NOMO-1 treated with dmso at 0.1 percent for 144 hours (cell line): ENCODE measurements at regions not wholly inside any gene's neighbourhood (a gene's known extent, or its start where the extent isn't known, plus 50 kb on each side); places are given as distances from the start of the nearest gene placed in this dataset.

Experiments
- DNase-seq: peaks from one replicate; lab custom pipeline; 2025; ENCODE audit not compliant: unreplicated experiment; lab: John Stamatoyannopoulos, UW

DNA sequence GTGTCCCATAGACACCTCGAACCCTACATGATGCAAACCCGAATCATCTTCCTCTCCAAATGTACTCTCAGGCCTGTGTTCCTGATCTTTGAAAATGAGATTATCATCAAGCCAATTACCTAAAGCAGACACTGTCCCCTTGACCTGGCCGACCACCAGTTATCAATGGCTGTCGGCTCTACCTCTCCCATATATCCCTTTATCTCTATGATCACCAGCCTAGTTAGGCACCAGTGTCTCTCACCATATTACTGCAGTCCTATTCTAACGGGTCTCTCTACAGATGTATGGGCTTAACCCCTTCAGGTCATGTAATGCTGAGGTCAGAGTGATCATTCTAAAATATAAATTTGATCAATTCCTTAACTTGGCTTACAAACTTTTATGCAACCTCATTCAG, 234.9 kb upstream of the MARCKS start:
- no peak for DNase-seq

DNA sequence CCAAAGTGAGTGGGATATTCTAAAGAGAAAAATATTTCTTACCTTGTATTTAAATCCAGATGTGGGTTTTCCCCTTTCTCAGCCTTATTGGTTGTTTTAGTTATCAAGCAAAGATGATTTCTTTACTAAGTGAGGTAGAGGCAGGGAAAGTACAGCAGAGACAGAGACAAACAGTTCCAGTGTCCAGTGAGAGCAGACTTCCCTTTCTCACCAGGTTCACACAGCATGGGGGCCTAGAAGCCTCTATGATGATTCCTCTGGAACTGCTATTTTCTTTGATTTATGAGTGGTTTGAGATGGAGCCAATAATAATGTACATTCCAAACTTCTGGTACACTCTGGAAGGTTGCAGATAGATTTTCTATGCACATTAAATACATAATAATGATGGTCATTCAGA, 234.0 kb upstream of the MARCKS start:
- DNase-seq: no peak

DNA sequence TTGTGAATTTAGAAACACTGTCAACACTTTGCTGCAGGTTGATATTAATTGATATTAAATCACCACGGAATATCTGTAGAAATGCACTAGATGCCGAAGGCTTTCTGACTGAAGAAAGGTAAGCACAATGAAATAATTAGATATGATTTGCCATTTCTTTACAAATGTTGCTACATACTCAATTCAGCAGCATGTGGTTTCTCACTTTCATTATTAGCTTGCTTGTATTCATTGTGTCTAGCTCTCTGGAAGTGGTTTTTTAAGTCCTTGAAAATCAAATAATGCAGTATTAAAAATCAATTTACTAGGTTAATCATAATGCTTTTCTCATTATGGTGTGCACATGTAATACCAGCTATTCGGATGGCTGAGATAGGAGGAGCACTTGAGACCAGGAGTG, 231.3 kb upstream of the MARCKS start:
- no peak for DNase-seq

DNA sequence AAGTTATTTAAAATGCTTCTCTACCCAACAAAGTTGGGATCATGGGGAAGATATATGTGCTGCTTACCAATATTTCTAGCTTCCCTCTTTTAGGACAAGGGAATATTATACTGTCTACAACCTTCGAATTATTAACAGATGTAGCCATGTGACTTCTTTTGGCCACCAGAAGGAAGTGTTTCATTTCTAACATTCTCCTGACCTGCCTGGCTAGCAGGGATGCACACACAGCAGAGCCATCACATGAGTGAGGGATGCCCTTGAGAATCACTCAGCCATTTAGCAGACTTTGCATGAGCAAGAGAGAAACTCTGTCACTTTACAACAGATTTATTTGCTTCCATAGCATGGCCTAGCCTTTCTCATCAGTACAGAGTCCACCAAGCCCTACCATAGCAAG, 230.7 kb upstream of the MARCKS start:
- no peak for DNase-seq

DNA sequence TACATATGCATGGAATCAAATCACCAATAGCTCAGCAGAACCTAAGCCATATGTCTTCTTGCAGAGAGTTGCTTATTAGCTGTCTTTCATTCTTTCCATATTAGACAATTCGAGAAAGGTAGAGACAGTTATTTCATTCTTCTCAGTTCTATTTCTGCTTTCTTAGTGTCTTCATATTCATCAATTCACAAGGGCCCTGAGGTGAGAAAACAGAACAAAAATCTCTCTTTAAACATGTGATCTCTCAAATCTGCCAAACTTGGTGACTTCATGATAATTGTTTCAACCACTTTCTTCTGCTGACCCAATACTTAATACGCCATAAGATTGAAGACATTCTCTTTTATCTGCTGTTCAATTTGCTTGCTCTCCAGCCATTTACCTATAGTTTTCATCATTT, 229.7 kb upstream of the MARCKS start:
- no peak for DNase-seq

DNA sequence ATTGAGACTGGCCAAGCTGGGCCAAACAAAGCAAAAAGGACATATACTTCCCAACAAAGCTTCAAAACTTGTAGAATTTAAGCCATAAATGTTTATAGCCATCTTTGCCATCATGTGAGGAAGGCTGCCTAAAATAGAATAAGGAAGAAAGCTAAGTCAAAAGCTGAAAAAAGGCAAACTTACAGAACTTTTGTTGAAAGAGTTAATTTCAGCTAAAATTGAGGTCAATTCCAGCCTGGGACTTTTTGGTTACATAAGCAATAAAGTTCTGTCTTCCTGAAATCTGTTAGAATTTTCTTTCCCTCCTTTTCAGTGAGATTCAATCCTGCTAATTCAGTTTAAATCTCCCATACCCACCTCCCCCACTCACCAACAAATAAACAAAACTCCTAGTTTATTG, 227.9 kb upstream of the MARCKS start:
- DNase-seq: no peak

DNA sequence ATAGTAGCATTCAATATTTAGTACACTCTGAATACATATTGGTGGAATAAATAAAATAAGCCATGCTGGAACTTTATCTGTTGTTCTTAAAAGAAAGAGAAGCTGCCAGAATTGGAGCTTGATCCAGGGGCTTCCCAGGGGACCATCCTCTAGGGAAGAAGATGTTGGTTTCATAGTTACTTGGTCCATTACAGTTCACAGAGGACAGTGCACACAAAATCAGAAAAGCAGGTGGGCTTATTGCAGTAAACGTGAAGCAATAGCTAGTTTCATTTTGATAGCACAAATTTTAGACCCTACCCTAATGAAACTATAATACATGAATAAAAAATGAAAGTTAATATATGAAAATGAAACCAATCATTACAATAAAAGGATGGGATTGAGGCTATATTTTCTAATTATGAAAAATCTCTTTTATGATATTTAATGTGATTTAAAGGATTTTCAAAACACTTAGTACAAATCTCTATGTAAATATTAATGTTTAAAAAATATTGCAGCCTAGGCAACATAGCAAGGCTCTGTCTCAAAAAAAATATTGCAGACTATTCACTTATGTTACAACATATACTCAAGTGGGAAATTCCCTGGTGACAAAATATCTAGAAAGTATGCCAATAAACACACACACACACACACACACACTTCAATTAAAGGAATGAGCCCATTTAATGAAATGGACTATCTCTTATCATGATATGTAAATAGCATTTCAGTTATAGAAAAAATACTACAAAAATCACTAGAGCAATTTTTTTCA, 227.0 kb upstream of the MARCKS start:
- DNase-seq: no peak

DNA sequence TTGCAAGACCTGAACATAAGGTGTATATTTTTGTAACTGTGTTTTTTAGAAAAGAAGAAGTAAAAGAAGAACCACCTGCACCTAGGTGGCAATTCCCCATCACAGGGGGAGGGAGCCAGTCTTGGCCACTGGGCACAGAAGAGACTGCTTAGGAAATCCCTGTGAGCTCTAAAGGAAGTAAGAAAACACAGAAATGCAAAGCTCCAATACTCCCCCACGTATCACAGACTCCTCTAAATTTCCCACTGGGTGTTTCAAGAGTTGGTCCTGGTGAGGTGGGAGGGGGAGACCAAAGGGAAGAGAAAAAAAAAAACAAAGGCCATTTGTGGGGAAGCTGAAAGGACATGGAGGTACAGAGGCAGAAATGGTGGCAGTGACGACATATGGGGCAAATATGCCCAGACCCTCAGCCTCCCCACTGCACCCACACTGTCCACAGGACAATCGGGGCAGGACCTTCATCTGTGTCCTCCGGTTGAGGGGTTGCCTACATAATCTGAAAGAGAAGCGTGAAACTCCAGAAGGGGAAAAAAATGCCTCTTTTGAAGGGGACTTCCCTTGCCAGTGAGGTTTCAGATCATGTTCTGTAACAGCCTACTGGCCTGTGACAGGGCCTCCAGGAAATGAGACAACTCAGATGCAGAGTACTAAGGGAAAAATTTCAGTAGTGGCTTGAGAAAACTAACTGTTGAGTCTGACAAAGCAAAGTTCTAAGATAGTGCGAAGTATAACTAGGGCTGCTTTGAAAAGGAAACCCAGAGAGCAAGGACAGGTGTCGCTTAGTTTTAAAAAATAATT, 226.2 kb upstream of the MARCKS start:
- peak; percentile 61 for DNase-seq

DNA sequence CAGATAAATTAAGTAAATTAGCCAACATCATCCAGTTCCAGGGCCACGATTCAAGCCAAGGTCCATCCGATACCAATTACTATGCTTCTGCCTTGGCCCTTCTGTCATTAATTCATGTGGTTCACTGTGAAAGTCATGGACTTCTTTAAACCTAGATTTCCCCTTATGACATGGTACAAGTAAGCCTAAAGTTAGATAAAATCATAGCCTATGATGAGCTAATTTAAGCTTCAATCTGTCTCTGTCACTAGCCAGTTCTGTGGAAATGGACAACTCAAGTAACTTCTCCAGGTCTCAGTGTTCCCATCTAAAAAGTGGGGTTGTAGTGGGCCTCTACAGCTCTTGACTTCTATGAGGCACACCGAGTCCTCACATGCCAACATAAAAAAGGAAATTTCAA, 225.5 kb upstream of the MARCKS start:
- DNase-seq: no peak

DNA sequence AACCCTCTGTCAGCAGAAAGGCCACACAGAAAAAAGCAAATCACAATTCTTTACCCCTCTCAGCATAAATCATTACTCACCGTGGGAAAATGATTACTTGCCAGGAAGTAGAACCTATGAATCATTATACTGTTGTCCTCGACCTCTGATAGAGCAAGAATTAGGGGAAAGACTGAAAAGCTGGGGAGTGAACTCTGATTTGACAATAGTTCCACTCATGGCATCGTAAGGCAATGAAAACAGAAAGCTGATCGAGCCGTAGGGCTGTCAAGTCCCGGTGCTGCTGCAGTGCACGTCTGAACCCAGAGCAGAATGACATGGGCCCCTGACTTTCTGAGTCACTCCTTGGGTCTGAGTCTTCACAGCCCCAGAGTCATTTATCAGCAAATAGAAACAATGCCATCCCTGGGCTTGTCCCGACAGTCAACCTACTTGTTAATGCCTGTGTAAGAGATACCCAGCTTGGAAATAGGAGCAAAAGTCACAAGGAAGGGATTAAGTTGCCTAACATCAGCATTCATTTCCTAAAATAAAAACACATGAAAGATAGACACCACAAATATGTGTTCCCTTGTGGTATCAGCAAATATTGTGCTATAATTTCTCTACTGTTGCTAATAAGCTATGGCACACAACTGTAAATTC, 224.8 kb upstream of the MARCKS start:
- DNase-seq: peak; percentile 27

DNA sequence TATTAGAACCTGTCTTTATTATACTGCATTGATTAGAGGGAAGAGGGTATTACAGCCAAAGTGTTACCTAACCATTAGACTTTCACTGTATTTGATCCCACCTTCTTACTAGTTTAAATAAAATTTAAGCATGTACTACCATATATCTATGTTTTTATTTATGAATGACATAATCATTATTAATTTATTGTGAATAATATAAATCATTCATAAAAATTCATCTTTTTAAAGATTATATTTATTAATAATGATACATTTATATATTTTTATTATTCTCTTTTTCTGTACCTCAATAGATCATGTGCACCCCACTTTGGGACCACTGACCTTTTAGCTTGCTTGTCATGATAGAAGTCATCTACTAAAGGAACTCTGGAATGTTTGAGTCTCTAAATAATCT, 223.5 kb upstream of the MARCKS start:
- no peak for DNase-seq

DNA sequence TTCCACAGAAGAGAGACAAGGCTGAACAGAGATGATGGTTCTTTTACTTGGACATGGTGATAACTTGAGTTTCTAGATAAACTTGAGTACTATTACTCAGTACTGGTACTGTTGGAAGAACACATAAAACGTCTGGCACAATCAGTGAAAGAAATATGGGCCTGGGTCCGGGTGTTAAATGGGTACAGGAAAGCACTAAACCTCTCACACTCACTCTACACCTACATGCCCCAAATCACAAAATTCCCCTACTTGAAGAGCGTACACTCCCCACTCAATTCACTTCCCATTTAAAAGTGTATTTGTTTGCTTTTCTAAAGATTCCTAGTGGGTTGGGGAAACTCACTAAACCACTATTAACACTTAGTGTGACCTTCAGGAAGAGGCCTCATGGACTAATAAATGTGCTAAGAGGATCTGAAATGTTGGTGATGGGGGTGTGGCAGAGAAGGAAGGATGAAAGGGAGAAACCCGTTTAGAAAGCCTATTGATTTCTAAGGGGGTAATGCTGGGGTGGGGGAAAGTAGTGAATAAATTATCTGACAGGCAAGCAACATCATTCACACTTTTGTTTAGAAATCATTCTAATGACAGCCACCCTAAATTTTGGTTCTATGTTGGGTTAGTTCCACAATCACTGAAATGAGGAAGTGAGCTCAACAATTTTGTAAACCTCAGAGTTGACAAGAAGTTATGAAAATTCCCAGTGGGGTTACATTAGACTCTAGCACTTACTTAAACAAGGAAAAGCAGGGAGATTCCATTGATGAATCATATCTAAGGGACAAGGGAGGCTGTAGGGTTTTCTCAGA, 222.6 kb upstream of the MARCKS start:
- DNase-seq: peak; percentile 48

DNA sequence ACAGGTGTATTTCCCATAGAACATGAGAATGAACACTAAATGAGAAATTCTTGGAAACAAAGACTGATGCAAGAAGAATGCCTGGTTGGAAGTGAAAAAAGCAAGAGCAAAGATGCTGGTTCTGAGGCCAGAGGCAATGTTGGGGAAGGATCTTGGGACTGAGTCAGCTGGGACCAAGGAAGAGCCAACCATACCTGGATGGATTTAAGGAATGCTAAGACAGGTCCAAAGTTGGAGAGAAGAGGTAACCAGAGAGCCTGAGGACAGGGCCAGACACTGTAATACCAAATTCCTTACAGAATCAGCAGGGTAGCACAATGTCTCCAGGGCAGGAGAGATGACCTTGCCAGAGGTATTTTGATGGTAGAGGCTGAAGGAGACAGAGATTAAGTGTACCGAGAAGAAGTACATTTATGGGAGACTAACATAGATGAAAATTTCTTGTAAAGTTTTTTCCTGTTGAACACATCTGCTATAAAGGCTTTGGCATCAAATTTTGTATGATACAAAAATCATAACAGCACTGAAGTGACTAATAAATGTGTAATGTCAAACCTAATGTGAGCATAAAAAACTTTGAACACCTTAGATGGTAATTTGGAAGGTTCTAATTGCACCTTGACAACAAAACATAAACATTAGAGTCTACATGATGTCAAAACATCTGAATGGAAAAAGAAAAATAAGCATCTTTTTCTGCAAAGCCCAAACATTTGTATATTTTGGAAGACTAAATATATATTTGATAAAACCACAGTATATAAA, 221.7 kb upstream of the MARCKS start:
- DNase-seq: no peak

DNA sequence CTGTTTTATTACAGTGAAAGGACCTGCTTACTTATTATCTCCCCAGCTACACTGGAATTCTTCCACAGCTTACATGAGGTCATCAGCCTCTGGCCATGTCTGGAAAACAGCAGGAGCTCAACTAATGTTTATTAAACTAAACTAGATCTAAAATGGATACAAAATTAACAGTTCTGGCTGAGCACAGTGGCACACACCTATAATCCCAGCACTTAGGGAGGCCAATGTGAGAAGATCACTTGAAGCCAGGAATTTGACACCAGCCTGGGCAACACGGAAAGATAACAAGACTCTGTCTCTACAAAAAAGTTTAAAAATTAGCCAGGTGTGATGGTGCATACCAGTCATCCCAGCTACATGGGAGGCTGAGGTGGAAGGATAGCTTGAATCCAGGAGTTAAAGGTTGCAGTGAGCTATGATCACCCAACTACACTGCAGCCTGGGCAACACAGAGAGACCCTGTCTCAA, 220.8 kb upstream of the MARCKS start:
- DNase-seq: no peak

DNA sequence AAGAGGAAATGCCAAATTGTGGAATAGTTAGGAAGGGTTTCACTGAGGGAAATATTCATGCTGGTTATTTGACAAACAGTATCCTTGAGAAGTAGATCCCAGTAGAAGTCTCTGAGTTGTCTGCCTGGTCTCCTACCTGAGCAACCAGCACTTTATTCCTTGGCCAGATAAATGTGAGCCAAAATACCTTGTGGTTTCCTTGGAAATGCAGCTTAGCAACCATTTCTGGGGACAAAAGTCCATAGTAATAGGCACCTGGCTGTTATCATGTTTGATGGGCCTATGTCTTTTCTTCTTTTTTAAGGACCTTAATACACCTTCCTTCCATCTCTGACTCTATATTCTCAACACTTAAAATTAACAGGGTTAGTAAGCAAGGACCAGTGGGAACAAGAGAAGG, 217.1 kb upstream of the MARCKS start:
- no peak for DNase-seq

DNA sequence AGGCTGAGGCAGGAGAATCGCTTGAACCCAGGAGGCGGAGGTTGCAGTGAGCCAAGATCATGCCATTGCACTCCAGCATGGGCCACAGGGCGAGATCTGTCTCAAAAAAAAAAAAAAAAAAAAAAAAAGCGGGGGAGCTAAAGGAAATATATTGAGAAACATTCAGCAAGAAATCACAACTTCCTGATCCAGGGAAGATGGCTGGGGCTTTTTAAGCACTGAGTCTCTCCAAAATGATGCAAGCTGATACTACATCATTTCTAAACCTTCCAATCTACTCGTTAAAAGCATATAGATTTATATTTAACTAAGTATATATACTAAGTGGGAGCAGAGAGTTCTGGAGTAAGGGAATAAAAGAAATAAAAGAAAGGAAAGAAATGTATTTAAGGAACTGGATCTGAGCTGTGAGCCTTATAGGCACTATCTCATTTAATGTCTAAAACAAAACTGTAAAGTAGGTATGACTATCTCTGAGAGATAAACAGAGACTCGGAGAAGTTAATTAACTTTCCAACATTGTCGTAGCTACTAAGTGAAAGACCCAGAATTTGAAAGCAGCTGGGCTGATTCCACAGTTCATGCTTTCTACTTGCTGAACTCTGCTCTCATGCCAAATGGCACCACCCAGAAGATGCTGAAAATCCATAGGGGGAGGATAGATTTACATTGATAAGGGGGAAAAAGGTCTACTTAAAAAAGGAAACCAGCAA, 215.0 kb upstream of the MARCKS start:
- no peak for DNase-seq

DNA sequence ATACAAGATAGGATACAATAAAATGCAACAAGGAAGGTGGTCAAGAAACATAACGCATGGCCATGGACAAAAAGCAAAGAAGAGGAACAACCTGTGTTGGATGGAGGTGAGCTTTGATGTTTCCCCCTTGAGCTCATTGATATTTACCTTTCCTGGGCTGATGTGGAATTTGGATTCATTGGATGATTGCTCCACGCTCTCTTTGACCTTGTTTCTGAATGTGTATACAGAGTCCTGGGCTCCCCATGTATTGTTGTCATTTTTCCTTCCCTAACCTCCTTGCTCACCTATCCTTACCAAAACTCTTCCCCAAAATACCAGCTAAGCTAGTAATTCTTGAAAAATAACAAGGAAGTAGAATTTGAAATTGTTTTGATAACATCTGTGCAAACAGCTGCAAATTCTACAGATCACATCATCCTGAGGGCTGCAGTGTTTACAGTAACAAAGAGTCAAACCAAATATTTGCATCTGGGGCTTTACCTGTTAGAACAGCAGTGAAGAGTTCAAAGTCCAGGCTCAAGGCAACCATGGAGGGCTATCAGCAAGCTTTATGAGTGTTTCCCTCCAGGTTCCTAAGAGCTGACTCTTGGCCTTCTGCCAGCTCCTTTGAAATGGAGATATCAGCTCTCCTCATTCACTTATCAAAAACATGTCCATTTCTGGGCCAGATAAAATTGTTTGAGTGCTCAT, 214.3 kb upstream of the MARCKS start:
- no peak for DNase-seq

DNA sequence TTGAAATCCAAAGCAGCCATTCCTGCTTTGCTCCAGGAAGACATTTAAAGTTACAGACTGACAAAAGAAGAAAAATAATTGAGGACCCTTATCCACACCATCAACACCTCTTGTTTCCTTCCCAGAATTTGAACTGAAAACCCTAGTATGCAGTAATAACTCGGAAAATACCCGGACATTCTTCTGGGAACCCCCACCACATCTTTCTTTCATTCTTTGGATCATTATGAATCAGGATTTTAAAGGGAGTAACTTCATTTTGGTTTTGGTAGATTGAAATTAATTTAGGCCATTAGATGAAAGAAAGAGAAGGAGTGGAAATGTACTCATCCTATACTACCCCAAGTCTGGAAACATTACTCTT, 213.8 kb upstream of the MARCKS start:
- no peak for DNase-seq

DNA sequence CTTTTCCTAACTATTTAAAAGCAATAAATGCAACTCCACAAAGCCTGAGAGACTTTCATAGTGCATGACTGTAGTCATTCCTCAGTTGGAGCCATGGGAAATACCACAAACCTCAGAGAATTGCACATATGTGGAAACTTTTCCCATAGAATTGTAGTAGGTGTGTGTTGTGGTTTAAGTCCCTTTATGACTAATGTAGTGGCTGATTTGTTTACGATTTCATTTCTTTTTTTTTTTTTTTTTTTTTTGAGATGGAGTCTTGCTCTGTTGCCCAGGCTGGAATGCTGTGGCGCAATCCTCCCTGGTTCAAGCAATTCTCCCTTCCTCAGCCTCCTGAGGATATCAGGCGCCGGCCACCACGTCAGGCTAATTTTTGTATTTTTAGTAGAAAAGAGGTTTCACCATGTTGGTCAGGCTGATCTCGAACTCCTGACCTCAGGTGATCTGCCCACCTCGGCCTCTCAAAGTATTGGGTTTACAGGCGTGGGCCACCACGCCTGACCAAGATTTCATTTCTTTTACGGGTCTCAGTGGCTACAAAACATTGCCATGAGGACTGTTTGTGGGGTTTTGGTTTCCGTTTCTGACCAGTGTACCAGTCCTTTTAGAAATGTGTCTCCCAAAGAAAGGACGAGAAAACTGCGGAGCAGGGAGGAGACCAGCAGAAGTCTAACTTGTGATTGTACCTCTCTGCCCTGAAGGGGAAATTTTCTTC, 212.1 kb upstream of the MARCKS start:
- no peak for DNase-seq
